Fibroblast of skin of right biceps (primary cell): ENCODE measurements at regions not wholly inside any gene's neighbourhood (a gene's known extent, or its start where the extent isn't known, plus 50 kb on each side); places are given as distances from the start of the nearest gene placed in this dataset.

ENCODE experiments used
- DNase-seq: peaks from one replicate; pipeline ENCODE4 v3.0.0-alpha.2; 2013

GRCh38 chr18:73843455-73843854 is 304.2 kb downstream of the FBXO15 start:
- DNase-seq = no peak

DNA sequence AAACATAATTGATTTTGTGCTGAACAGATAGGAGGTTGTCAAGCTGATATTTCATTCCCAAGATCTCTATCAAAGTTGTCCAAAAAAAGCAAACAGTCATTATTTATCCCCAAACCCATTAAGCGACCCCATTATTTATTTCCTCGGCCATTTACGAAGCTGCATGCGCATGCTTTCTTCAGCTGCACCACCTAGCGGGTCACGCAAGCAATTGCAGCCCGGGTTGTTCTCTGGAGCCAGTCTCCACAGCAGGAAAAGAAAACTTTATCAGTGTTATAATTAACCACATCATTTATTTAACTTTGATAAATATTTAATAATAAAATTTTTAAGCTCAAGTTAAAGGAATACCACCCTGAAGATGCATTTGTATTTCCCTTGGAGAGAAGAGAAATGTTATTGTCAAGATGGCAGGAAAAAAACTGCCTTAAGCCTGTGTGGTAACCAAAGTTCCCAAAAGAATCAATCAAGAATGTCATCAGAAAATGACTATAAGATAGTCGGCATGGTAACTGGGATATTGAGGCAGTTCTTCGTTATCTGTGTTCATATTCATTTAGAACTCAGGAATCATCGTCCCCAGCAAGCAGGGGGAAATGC is 304.7 kb downstream of the FBXO15 start:
- DNase-seq = peak; percentile 40

- DNase-seq = no peak
These were observed 306.0 kb downstream of the FBXO15 start for GRCh38 chr18:73841661-73842060.

DNA sequence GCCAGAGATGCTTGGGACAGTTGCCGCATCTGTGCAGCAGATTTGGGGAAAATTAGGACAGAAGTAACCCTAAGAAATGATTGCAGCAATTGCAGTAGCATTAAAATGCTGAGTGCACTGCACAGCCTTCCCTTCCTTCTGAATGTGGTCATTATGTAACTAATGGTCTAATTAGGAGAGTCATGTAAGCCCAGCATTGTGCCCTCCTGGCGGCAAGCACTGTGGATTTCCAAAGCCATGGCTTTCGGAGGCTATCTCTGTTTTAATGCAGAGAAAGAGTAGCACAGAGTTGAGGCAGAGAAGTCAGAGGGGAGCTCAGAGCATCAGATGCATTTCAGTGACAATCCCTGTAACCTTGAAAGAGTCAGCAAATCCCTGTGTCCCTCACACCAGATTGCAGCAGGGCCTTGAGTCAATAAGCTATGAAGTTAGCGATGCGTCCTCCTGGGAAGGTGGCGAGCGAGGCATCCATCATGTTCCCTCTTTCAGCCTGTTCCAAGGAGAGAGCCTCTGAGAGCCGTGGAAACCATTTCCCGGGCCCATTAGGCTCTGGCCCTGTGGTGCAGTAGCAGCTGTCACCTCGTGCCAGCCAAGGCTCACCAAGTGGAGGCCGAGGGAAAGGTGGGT is 307.2 kb downstream of the FBXO15 start:
- DNase-seq = no peak

- no peak for DNase-seq
These were observed 308.2 kb downstream of the FBXO15 start for GRCh38 chr18:73839441-73839840.

- no peak for DNase-seq
These were observed 309.5 kb downstream of the FBXO15 start for GRCh38 chr18:73838107-73838506.

GRCh38 chr18:73835656-73836364 is 311.8 kb downstream of the FBXO15 start:
- DNase-seq = peak; percentile 14

DNA sequence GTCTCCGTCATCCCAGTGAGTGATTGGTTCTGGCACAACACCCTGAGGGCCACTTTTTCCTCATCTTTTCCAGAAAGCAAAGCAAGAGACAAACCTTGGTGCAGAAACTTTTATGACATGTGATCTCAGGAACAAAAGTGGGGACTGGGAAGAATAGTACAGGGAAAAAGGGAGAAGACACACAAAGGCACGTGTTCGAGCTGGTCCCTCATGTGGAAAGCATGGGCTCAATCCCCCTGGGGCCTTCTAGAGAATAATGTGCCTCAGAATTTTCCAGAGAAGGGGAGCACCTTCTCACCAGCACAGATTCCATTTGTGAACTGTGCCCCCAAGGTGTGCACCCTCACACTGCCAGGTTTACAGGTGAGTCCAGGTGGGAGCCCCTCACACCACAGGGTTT is 312.6 kb downstream of the FBXO15 start:
- no peak for DNase-seq

DNA sequence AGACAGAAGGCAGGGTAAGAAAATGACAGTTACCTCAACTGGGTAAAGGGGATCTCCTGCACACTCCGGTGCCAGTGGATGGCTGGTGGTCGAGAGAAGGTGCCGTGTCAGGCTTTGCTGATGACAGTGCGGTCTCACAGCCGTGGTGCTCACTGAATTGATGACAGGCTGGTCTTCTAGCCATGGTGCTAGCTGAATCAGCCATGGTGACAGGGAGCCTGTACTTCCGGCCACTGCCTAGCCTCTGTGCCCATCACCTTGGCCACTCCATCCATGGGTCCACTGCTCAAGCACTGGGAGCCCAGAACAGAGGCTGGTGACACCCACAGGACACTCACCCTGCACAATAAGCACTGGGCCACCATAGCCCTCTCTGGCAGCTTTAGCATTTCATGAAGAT is 315.9 kb downstream of the FBXO15 start:
- no peak for DNase-seq

GRCh38 chr18:73829146-73829545 is 318.5 kb downstream of the FBXO15 start:
- no peak for DNase-seq

DNA sequence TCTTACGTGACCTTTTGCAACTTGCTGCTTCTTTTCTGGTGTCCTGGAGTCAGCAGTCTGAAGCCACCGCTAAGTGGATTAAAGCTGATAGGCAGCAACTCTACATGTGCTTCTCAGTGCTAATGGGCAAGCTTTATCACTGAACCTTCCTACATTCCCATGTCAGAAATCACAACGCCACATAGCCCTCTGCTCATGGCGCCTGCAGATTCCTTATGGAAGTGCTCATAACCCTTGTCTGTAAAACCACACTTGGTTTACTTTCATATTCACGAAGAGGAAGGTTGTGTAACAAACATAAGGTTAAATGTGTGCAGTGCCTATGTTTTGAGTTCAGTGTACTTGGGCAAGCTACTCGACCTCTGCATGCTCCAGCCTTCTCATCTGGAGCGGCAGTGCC is 319.8 kb downstream of the FBXO15 start:
- DNase-seq = no peak

- peak; percentile 19 for DNase-seq
These were observed 321.5 kb downstream of the FBXO15 start for GRCh38 chr18:73826098-73826497.

DNA sequence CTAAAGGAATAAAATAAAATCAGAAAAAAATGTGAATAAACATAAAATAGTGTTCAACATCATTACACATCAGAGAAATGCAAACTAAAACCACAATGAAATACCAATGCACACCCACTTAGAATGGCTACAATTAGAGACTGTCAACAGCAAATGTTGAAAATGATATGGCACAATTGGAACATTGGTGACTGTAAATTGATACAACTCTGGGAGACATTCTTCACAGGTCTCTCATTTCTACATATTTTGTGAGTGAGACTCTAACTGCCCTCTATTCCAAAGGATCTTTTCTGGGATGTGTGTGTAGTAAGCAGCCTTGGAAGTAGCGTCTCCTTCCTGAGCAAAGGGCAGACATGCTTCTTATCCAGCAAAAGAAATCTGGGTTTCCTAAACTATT is 323.0 kb downstream of the FBXO15 start:
- peak; percentile 77 for DNase-seq

- DNase-seq = no peak
These were observed 335.2 kb downstream of the FBXO15 start for GRCh38 chr18:73812423-73812822.

DNA sequence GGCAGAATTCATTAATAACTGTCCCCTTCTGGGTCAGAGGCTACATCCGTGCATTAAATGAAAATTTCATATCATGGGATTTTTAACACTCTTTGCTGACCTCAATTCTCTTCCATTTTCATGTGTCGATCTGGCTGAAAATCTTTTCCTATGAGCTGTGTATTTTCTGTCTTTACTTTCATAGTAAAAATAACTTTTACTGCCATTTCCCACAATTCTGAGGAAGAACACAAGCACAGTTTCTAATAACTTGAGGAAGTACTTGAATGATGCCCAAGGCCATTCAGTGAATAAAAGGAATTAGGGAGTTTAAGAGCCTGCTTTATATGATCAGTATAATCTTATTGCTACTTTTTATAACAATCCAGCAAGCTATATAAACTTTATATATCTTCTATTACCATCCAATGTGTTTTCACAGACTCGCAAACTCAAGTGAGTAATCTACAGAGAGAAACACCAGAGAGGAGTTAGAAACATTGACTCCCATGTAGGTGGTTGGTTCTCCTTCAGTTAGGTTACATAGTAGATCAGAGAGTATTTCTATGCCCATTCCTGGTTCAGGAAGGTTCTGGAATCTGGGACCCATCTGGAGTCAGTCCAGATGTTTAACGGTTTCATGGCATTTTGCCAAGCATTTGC is 340.0 kb downstream of the FBXO15 start:
- DNase-seq = no peak

- DNase-seq = no peak
These were observed 341.6 kb downstream of the FBXO15 start for GRCh38 chr18:73805991-73806390.

GRCh38 chr18:73797419-73797818 is 350.2 kb downstream of the FBXO15 start:
- no peak for DNase-seq

- peak; percentile 70 for DNase-seq
These were observed 354.2 kb downstream of the FBXO15 start for GRCh38 chr18:73793386-73793785.

DNA sequence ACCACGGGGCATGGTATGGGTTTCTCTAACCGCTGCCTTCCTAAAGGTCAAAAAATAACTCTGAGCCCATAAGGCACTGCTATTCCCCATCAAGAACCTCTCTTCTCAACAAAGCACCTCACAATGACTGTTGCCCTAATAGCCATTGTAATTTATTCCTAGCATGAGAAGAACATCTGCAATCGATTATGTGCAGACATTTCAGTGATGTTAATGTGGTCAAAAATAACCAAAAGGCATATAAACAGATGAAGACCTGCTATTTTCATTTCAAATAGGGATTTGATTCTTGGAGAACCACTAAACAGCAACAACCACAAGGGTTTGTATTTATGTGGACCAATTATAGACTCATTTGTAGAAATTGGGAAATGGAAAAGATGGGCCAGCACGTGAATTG is 356.6 kb downstream of the FBXO15 start:
- peak; percentile 65 for DNase-seq

GRCh38 chr18:73790587-73790986 is 357.0 kb downstream of the FBXO15 start:
- no peak for DNase-seq

- DNase-seq = no peak
These were observed 360.3 kb downstream of the FBXO15 start for GRCh38 chr18:73787316-73787715.

DNA sequence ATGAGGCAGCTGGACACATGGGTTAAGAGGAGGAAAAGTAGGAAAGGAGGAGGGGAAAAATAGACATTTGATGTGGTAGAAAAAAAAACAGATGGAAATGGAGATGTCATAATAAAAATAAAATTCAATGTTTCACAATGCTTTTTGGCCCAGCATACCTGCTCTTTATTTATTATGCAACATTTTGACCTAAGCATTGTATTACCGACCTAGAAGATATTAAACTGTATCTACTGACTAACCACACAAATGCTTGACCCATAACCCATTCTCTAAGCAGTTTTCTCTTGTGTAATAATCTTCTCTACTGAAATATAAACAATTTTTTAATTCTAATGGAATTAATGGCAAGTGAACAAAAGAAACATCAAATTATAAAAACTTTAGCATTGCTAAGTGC is 362.3 kb downstream of the FBXO15 start:
- DNase-seq = peak; percentile 9

- no peak for DNase-seq
These were observed 362.8 kb downstream of the FBXO15 start for GRCh38 chr18:73784853-73785252.

- no peak for DNase-seq
These were observed 365.2 kb downstream of the FBXO15 start for GRCh38 chr18:73782405-73782804.
